GM18951 (cell line): ENCODE measurements at regions not wholly inside any gene's neighbourhood (a gene's known extent, or its start where the extent isn't known, plus 50 kb on each side); places are given as distances from the start of the nearest gene placed in this dataset.

Experiments
- POLR2A ChIP-seq: IDR thresholded peaks from 4 replicates; pipeline ENCODE4 v1.6.1; 2011; ENCODE audit warnings: mild to moderate bottlenecking; ENCODE audit not compliant: insufficient read length, insufficient read depth; ENCODE audit errors: extremely low read depth
- in situ Hi-C: fragments of 300-500 bp; cut with MboI; formaldehyde crosslinking; loops from one replicate; pipeline ENCODE4 v1.12.0; 2022; ENCODE audit warnings: low sequenced_read_pairs, mixed read lengths, inconsistent platforms; ENCODE audit not compliant: unreplicated experiment

GRCh38 chr4:24322995-24323394, 261.4 kb downstream of the DHX15 start:
- in situ Hi-C loops: no loop called here
- no peak for TF ChIP-seq POLR2A

GRCh38 chr4:24322511-24322910, 261.8 kb downstream of the DHX15 start:
- in situ Hi-C loops: no loop called here
- TF ChIP-seq POLR2A: no peak

GRCh38 chr4:24321616-24322015, 262.7 kb downstream of the DHX15 start:
- in situ Hi-C loops: no loop called here
- no peak for TF ChIP-seq POLR2A

GRCh38 chr4:24321131-24321530, 263.2 kb downstream of the DHX15 start:
- TF ChIP-seq POLR2A: no peak
- in situ Hi-C loops: no loop called here

- TF ChIP-seq POLR2A: no peak
- in situ Hi-C loops: no loop called here
Observed at GRCh38 chr4:24319387-24319786, 265.0 kb downstream of the DHX15 start.

- in situ Hi-C loops: no loop called here
- TF ChIP-seq POLR2A: no peak
Observed at GRCh38 chr4:24315056-24315455, 269.3 kb downstream of the DHX15 start.

GRCh38 chr4:24312261-24312913, 272.0 kb downstream of the DHX15 start:
- TF ChIP-seq POLR2A: no peak
- in situ Hi-C loops: no loop called here

GRCh38 chr4:24303926-24304325, 280.4 kb downstream of the DHX15 start:
- in situ Hi-C loops: no loop called here
- TF ChIP-seq POLR2A: no peak

GRCh38 chr4:24298911-24299310, 285.4 kb downstream of the DHX15 start:
- no peak for TF ChIP-seq POLR2A
- in situ Hi-C loops: no loop called here

- in situ Hi-C loops: no loop called here
- no peak for TF ChIP-seq POLR2A
Observed at GRCh38 chr4:24287096-24287495, 297.3 kb downstream of the DHX15 start.

- TF ChIP-seq POLR2A: no peak
- in situ Hi-C loops: no loop called here
Observed at GRCh38 chr4:24285759-24286158, 298.6 kb downstream of the DHX15 start.

GRCh38 chr4:24282446-24282845, 301.9 kb downstream of the DHX15 start:
- TF ChIP-seq POLR2A: no peak
- in situ Hi-C loops: no loop called here

- in situ Hi-C loops: no loop called here
- no peak for TF ChIP-seq POLR2A
Observed at GRCh38 chr4:24279911-24280375, 304.4 kb downstream of the DHX15 start.

- TF ChIP-seq POLR2A: no peak
- in situ Hi-C loops: no loop called here
Observed at GRCh38 chr4:24279469-24279868, 304.9 kb downstream of the DHX15 start.

- TF ChIP-seq POLR2A: no peak
- in situ Hi-C loops: no loop called here
Observed at GRCh38 chr4:24278693-24279092, 305.7 kb downstream of the DHX15 start.
